AG04450 (cell line): ENCODE measurements at regions not wholly inside any gene's neighbourhood (a gene's known extent, or its start where the extent isn't known, plus 50 kb on each side); places are given as distances from the start of the nearest gene placed in this dataset.

ENCODE experiments used
- CTCF ChIA-PET: fragments of 300-600, 350-600 bp; formaldehyde crosslinking; extraction: SDS; loops from one replicate; lab custom pipeline; 2022; ENCODE audit warnings: antibody characterized with exemption, inconsistent platforms; lab: Charles Lee
- POLR2A ChIA-PET: fragments of 350-600 bp; formaldehyde crosslinking; extraction: SDS; loops from one replicate; lab custom pipeline; 2021; ENCODE audit warnings: antibody characterized with exemption, inconsistent platforms; lab: Yijun Ruan, JAX
- DNase-seq: peaks from one replicate; pipeline ENCODE4 v3.0.0-alpha.2; 2011; ENCODE audit warnings: low read depth, low spot score
- H3K27ac ChIP-seq: one replicate; pipeline ENCODE4 v1.5.1; 2012; ENCODE audit warnings: low read depth, low read length, control low read depth
- H3K27me3 ChIP-seq: one replicate; pipeline ENCODE4 v1.6.0; 2012; ENCODE audit warnings: low read length; ENCODE audit not compliant: control insufficient read depth, insufficient read depth
- H3K4me3 ChIP-seq: 2 replicates; pipeline ENCODE4 v1.5.1; 2011; ENCODE audit warnings: mild to moderate bottlenecking, low read depth, low read length, control low read depth
- H3K9me3 ChIP-seq: 2 replicates; pipeline ENCODE4 v1.5.1; 2012; ENCODE audit warnings: low read length; ENCODE audit not compliant: control insufficient read depth, insufficient read depth
- TF ChIP-seq, protein P1 (sequence below): IDR thresholded peaks from 2 replicates; pipeline ENCODE4 v1.5.1; 2011; ENCODE audit warnings: low read depth, low read length, control low read depth, inconsistent platforms

DNA sequence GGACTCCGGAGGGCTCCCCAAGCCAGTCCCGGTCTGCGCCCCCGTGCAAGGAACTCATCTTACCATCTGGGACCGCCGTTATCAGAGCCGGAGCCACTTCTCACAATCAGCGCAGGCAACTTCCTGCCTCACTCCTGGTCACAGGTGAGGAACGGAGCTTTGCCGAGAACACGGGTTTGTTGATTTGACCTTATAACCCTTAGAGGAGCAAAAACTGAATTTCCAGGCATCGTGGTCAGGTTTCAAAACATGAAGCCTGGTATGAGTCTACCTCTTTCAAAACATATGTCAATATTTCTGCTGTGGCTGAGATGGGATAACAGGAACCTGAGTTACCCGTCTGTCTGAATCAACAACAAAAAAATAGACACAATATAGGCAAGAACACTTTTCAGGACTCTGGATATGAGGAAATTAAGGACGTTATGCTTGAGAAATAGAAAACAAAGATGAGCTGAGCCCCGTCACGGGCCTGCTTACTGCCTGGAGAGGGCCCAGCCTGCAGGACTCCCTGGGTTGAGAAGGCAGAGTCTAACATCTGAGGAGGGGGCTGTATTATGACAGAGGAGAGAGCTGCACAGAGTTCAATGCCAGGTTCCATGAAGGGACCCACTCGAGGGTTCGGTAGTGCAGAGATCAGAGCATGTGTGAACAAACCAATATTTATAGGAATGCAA lies 148.7 kb downstream of the NDUFA10 start:
- H3K4me3 ChIP-seq = no peak overlapping the region
- CTCF ChIA-PET = no interaction called here
- no peak for DNase-seq
- peaks cover 27% of the 10 kb centered on the region for H3K9me3 ChIP-seq
- H3K27me3 ChIP-seq = no peaks in the 10 kb centered on the region
- no peak overlapping the region for H3K27ac ChIP-seq
- TF ChIP-seq, protein P1, sequence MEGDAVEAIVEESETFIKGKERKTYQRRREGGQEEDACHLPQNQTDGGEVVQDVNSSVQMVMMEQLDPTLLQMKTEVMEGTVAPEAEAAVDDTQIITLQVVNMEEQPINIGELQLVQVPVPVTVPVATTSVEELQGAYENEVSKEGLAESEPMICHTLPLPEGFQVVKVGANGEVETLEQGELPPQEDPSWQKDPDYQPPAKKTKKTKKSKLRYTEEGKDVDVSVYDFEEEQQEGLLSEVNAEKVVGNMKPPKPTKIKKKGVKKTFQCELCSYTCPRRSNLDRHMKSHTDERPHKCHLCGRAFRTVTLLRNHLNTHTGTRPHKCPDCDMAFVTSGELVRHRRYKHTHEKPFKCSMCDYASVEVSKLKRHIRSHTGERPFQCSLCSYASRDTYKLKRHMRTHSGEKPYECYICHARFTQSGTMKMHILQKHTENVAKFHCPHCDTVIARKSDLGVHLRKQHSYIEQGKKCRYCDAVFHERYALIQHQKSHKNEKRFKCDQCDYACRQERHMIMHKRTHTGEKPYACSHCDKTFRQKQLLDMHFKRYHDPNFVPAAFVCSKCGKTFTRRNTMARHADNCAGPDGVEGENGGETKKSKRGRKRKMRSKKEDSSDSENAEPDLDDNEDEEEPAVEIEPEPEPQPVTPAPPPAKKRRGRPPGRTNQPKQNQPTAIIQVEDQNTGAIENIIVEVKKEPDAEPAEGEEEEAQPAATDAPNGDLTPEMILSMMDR = no peak
- POLR2A ChIA-PET = no interaction called here

DNA sequence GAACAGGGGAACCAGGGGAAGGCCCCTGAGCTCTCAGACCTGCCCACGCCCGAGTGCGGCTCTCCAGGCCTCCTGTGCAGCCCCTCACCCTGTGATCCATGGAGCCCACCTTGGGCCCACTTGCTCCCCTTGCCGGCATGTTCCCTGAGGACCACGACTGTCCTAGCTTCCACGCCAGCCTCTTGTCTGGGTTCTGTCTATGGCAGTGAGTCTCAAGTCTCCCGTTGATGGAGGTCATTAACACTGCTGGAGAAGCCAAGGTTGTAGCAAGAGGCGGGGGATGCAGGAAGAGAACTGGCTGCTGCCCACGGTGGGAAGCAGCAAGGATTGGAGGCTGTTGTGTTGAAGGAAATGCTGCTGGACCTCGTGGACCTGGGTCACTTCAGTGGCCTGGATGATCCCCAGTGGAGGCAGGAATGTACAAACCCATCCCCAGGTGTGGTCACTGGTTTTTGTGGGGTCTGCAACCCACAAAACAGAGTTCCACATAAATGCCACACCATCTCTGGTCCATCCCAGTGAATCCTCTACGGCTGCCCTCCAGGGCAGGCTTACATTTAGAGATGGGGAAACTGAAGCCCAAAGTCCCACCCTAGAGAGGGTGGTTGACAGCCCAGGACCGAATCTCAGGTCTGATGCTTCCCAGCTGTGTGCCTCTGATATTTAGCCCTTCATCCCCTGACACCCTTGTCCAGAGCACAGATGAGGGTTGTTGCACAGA lies 150.3 kb downstream of the NDUFA10 start:
- ChIA-PET CTCF (no interaction called here), POLR2A (no interaction called here)
- Histone ChIP-seq H3K9me3 (peaks cover 37% of the 10 kb centered on the region), H3K27ac (no peak overlapping the region), H3K4me3 (no peak overlapping the region), H3K27me3 (no peaks in the 10 kb centered on the region)
- no peak for DNase-seq
- TF ChIP-seq, protein P1 = no peak

DNA sequence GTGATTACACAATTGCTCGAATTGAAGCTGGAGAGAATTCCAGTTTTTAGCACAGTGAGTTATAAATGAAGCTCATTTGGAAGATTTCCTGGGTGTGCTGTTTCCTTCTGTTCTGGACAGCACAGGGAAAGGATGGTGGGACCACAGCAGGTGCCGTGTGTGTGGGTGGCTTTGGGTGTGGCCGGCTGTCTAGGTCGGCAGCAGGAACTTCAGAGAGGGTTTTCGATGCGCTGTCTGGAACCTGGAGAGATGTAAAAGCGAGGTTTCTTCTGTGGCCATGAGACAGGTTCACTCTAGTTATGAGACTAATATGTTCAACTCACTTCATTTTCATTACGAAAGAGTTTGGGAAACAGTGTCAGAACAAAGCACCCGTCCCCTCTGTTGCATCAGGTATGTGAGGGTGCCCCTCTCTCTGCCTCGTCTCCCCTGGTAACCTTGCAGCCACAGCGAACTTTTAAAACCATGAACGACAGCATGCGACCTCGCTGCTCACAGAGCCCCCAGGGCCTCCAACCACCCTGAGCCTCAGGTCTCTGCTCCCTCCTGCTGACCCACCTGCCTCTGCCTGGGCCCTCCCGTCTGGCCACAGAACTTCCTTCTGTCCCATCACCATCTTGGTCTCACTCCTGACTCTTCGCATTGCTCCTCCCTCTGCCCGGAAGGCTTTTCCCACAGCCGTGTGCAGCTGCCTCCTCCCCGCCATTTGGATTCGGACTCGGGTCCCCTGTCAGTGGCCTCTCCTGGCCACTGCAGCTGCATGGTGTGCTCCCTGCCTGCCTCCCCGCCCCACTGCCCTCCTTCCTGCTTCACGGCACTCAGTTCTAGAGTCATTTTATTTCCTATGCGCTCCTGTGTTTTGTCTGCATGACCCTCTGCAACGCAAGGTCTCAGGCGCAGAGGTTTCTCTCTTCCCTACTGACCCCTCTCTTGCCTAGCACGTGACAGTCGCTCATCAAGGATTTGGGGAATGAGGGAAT lies 151.2 kb downstream of the NDUFA10 start:
- DNase-seq = no peak
- Histone ChIP-seq H3K27ac (no peak overlapping the region), H3K27me3 (no peaks in the 10 kb centered on the region), H3K4me3 (no peak overlapping the region), H3K9me3 (peaks cover 45% of the 10 kb centered on the region)
- ChIA-PET CTCF (no interaction called here), POLR2A (no interaction called here)
- TF ChIP-seq, protein P1 = no peak

DNA sequence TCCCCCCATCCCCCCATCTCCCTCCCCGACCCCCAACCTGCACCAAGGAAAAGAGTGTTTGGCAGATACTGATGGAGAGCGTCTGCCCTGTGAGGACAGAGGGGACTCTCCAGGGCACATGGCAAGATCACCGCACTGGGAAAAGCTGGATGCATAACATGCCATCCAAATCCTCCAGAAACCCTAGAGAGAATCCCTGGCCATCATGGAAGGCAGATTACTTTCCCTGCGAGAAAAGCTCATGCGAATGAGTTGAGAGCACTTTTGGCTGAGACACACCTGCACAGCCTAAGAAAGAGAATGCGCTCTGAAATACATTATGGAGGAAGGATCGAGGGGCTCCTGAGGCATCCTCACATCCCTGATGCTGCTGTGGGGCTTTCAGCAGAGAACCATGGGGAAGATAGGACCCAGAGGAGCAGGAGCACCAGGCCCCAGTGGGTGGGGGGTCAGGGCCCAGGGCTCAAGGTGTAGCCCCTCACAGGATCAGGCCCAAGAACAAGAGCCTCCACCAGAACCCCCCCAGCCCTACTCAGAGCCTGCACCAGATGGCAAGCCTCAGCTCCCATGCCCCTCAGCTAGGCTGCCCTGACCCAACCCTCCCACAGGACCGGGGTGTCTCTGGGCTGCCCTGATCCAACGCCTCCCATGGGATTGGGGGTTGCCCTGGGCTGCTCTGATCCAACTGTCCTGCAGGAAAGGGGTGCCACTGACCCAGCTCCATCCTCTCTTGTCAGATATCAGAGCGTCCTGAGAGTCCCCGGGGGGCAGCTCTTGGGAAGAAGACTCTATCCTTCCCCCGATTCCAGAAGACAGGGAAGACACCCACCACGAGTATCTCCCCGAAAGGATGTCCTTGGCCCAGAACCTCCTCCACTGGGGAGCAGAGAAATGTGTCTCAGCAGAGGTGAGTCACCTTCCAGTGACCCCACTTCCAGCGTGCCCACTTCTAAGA lies 153.4 kb downstream of the NDUFA10 start:
- Histone ChIP-seq H3K27ac (no peak overlapping the region), H3K9me3 (peaks cover 62% of the 10 kb centered on the region), H3K4me3 (no peak overlapping the region), H3K27me3 (no peaks in the 10 kb centered on the region)
- no peak for DNase-seq
- ChIA-PET POLR2A (no interaction called here), CTCF (no interaction called here)
- TF ChIP-seq, protein P1 = no peak
